Retinal pigment epithelial cell (primary cell): ENCODE measurements at regions not wholly inside any gene's neighbourhood (a gene's known extent, or its start where the extent isn't known, plus 50 kb on each side); places are given as distances from the start of the nearest gene placed in this dataset.

ENCODE experiments used
- DNase-seq: peaks from one replicate; pipeline ENCODE4 v3.0.0-alpha.2; 2010; ENCODE audit warnings: low read depth
- H3K4me3 ChIP-seq: 2 replicates; pipeline ENCODE4 v1.5.1; 2011; ENCODE audit warnings: mild to moderate bottlenecking, low read length, control low read depth, moderate library complexity
- CTCF ChIP-seq: conservative IDR thresholded peaks from 2 replicates; pipeline ENCODE4 v1.5.1; 2011; ENCODE audit warnings: low read depth, low read length, control low read depth, inconsistent platforms

- TF ChIP-seq CTCF = no peak
- no peak overlapping the region for H3K4me3 ChIP-seq
- DNase-seq = no peak
Measured at GRCh38 chr2:172153156-172153555, 50.5 kb upstream of the DLX2 start.

GRCh38 chr2:172153757-172154156 lies 51.1 kb upstream of the DLX2 start:
- TF ChIP-seq CTCF = no peak
- H3K4me3 ChIP-seq = no peak overlapping the region
- no peak for DNase-seq

GRCh38 chr2:172155752-172156151 lies 53.1 kb upstream of the DLX2 start:
- no peak for DNase-seq
- no peak overlapping the region for H3K4me3 ChIP-seq
- no peak for TF ChIP-seq CTCF

- DNase-seq = no peak
- H3K4me3 ChIP-seq = no peak overlapping the region
- TF ChIP-seq CTCF = no peak
Measured at GRCh38 chr2:172160839-172161238, 58.1 kb upstream of the DLX2 start.

GRCh38 chr2:172162225-172162733 lies 59.6 kb upstream of the DLX2 start:
- no peak overlapping the region for H3K4me3 ChIP-seq
- no peak for TF ChIP-seq CTCF
- no peak for DNase-seq

GRCh38 chr2:172162739-172163336 lies 60.1 kb upstream of the DLX2 start:
- DNase-seq = no peak
- no peak overlapping the region for H3K4me3 ChIP-seq
- no peak for TF ChIP-seq CTCF

- H3K4me3 ChIP-seq = no peak overlapping the region
- no peak for DNase-seq
- TF ChIP-seq CTCF = no peak
Measured at GRCh38 chr2:172168917-172169346, 66.2 kb upstream of the DLX2 start.
